PC-3 (cell line): ENCODE measurements at regions not wholly inside any gene's neighbourhood (a gene's known extent, or its start where the extent isn't known, plus 50 kb on each side); places are given as distances from the start of the nearest gene placed in this dataset.
"Not testable (repeated sequence)": the region's sequence is repeated elsewhere in the genome, so short reads cannot be mapped to it uniquely, and the experiment has no call there.

Source experiments
- ATAC-seq: fragments of 200-7000 bp; cut with Tn5 transposase; 2 replicates; pipeline ENCODE4 v1.9.1; 2020; ENCODE audit warnings: mild to moderate bottlenecking, moderate library complexity
- BruUV-seq: library from RNA; stranded (reverse); fragments of 400-500 nt; replicated peaks from 2 replicates; lab custom pipeline; 2021; lab: Mats Ljungman, UMichigan
- CTCF ChIA-PET: fragments of 300-600 bp; sonication (Branson Sonifier 250); formaldehyde crosslinking; loops from one replicate; lab custom pipeline; 2022; ENCODE audit warnings: antibody characterized with exemption; lab: Charles Lee
- POLR2A ChIA-PET: fragments of 300-600 bp; sonication (Branson Sonifier 250); formaldehyde crosslinking; loops from one replicate; lab custom pipeline; 2022; ENCODE audit warnings: antibody characterized with exemption; ENCODE audit not compliant: unreplicated experiment; lab: Charles Lee
- DNase-seq: peaks from one replicate; pipeline ENCODE4 v3.0.0-alpha.2; 2015
- H2AFZ ChIP-seq: fragments of 300-600 bp; sonication (generic); 2 replicates; pipeline ENCODE4 v1.6.0; 2016; ENCODE audit warnings: antibody characterized with exemption, low read length
- H3F3A ChIP-seq: fragments of 300-600 bp; sonication (generic); one replicate; pipeline ENCODE4 v1.6.0; 2017; ENCODE audit warnings: antibody characterized with exemption, low read length, control low read depth, mild to moderate bottlenecking; ENCODE audit not compliant: unreplicated experiment
- H3K27ac ChIP-seq: fragments of 300-600 bp; sonication (generic); 2 replicates; pipeline ENCODE4 v1.5.1; 2016; ENCODE audit warnings: mild to moderate bottlenecking, low read length
- H3K27me3 ChIP-seq: fragments of 300-600 bp; sonication (generic); 2 replicates; pipeline ENCODE4 v1.6.1; 2016; ENCODE audit warnings: low read length, mixed read lengths
- H3K36me3 ChIP-seq: fragments of 300-600 bp; sonication (generic); 2 replicates; pipeline ENCODE4 v1.6.1; 2016; ENCODE audit warnings: low read depth, mixed run types, low read length, mixed read lengths
- H3K4me1 ChIP-seq: fragments of 300-600 bp; sonication (generic); 2 replicates; pipeline ENCODE4 v1.5.1; 2016; ENCODE audit warnings: low read length; ENCODE audit not compliant: insufficient read depth
- H3K4me2 ChIP-seq: fragments of 300-600 bp; sonication (generic); 2 replicates; pipeline ENCODE4 v1.6.0; 2016; ENCODE audit warnings: low read length
- H3K4me3 ChIP-seq: fragments of 300-600 bp; sonication (generic); 2 replicates; pipeline ENCODE4 v1.5.1; 2016; ENCODE audit warnings: mild to moderate bottlenecking, low read length, mixed read lengths
- H3K79me2 ChIP-seq: fragments of 300-600 bp; sonication (generic); 2 replicates; pipeline ENCODE4 v1.6.1; 2017; ENCODE audit warnings: low read length, mixed read lengths
- H3K9ac ChIP-seq: fragments of 300-600 bp; sonication (generic); 2 replicates; pipeline ENCODE4 v1.6.0; 2016; ENCODE audit warnings: mild to moderate bottlenecking, low read length
- H3K9me2 ChIP-seq: fragments of 300-600 bp; sonication (generic); replicated peaks from 2 replicates; pipeline ENCODE4 v1.6.1; 2016; ENCODE audit warnings: mixed run types, low read length, mixed read lengths
- H3K9me3 ChIP-seq: fragments of 300-600 bp; sonication (generic); 2 replicates; pipeline ENCODE4 v1.6.1; 2016; ENCODE audit warnings: low read length, mixed read lengths
- H4K20me1 ChIP-seq: fragments of 300-600 bp; sonication (generic); 2 replicates; pipeline ENCODE4 v1.6.1; 2016; ENCODE audit warnings: low read length, mixed read lengths
- CTCF ChIP-seq: fragments of 300-600 bp; sonication (generic); conservative IDR thresholded peaks from 2 replicates; pipeline ENCODE4 v1.5.1; 2017; ENCODE audit warnings: antibody characterized with exemption, low read depth, mild to moderate bottlenecking, low read length
- EZH2 ChIP-seq: fragments of 300-600 bp; sonication (generic); IDR thresholded peaks from one replicate; pipeline ENCODE4 v1.6.1; 2017; ENCODE audit warnings: antibody characterized with exemption, mild to moderate bottlenecking, low read length; ENCODE audit not compliant: unreplicated experiment
- EZH2phosphoT487 ChIP-seq: fragments of 300-600 bp; sonication (generic); IDR thresholded peaks from 2 replicates; pipeline ENCODE4 v1.6.1; 2018; ENCODE audit warnings: mild to moderate bottlenecking, antibody characterized with exemption, low read length, borderline replicate concordance
- intact Hi-C: fragments of 100-400 bp; cut with micrococcal nuclease; formaldehyde crosslinking; loops from 2 replicates; pipeline ENCODE4 v1.9.0; 2023

DNA sequence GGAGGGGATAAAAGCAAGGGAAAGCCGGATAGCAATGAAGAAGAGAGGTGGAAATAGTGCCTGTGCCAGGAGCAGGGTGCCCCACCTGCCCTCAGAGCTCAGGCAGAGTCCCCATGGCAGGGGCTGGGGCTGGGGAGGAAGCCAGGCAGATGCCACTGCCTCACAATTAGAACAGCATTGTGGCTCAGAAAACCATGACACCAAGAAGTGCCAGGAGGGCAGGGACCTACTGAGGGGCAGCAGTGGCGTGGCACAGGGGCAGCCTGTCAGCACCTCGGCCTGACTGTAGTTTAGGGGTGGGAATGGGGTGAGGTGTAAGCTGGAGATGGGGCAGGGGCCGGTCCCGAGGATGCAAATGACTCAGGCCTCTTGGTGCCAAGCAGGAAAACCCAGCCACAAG lies 532.1 kb upstream of the B3GAT1 start:
- H3K4me3 ChIP-seq = no peak overlapping the region
- peaks cover 5% of the 10 kb centered on the region; the same call in 1 of the 2 replicates for H3K27me3 ChIP-seq
- H4K20me1 ChIP-seq = no peaks in the 10 kb centered on the region
- H3K79me2 ChIP-seq = no peaks in the 10 kb centered on the region
- H3K4me1 ChIP-seq = peaks cover 6% of the 10 kb centered on the region; the same call in 1 of the 2 replicates
- H3K9ac ChIP-seq = no peak overlapping the region
- ChIA-PET CTCF (no interaction called here), POLR2A (no interaction called here)
- H3K9me3 ChIP-seq = 0 out of 2 replicates have a peak, but pooled peaks cover 8% of the 10 kb centered on the region
- no peaks in the 10 kb centered on the region for H3K9me2 ChIP-seq
- H3K4me2 ChIP-seq = no peak overlapping the region
- BruUV-seq = no TSS peak
- H2AFZ ChIP-seq = no peak overlapping the region
- H3K36me3 ChIP-seq = no peaks in the 10 kb centered on the region
- DNase-seq = no peak
- intact Hi-C loops = no loop called here
- TF ChIP-seq CTCF (no peak), EZH2 (no peak), EZH2phosphoT487 (no peak)
- no peak overlapping the region for H3K27ac ChIP-seq
- ATAC-seq = no peak
- H3F3A ChIP-seq = no peaks in the 10 kb centered on the region

DNA sequence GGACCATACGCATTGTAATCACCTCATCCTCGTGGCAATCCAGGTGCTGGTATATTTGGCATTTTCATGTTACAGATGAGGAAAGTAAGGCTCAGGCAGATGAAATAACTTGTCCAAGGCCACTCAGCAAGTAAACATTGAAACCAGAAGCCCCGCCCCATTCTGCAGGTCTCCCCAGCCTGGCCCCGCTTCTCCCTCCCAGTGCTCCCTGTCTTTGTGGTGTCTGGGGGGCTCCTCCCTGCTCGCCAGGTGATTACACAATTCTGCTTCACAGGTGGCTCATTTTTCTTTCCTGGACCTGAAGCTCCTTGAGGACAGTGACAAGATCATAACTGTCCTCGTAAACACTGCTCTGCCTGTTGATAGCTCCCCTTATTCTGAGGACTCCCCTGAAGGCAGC lies 531.5 kb upstream of the B3GAT1 start:
- no peak for ATAC-seq
- Histone ChIP-seq H3K4me2 (no peak overlapping the region), H3K4me1 (0 out of 2 replicates have a peak, but pooled peaks cover under 1% of the 10 kb centered on the region), H3K9me2 (no peaks in the 10 kb centered on the region), H4K20me1 (no peaks in the 10 kb centered on the region), H3K9me3 (0 out of 2 replicates have a peak, but pooled peaks cover 8% of the 10 kb centered on the region), H3K27ac (no peak overlapping the region), H3K79me2 (no peaks in the 10 kb centered on the region), H2AFZ (no peak overlapping the region), H3K27me3 (peaks cover 5% of the 10 kb centered on the region; the same call in 1 of the 2 replicates), H3F3A (no peaks in the 10 kb centered on the region), H3K9ac (no peak overlapping the region), H3K36me3 (no peaks in the 10 kb centered on the region), H3K4me3 (no peak overlapping the region)
- no peak for TF ChIP-seq EZH2phosphoT487
- TF ChIP-seq EZH2 = no peak
- ChIA-PET CTCF (no interaction called here), POLR2A (no interaction called here)
- no peak for DNase-seq
- intact Hi-C loops = no loop called here
- no TSS peak for BruUV-seq

GRCh38 chr11:134942681-134943080 lies 530.6 kb upstream of the B3GAT1 start:
- H2AFZ ChIP-seq = no peak overlapping the region
- no peaks in the 10 kb centered on the region for H3K4me1 ChIP-seq
- no peak overlapping the region for H3K9ac ChIP-seq
- no peaks in the 10 kb centered on the region for H3K79me2 ChIP-seq
- H3F3A ChIP-seq = no peaks in the 10 kb centered on the region
- intact Hi-C loops = no loop called here
- H3K27me3 ChIP-seq = peaks cover 5% of the 10 kb centered on the region; the same call in 1 of the 2 replicates
- H4K20me1 ChIP-seq = no peaks in the 10 kb centered on the region
- no peak overlapping the region for H3K4me3 ChIP-seq
- no peak overlapping the region for H3K27ac ChIP-seq
- no peaks in the 10 kb centered on the region for H3K9me2 ChIP-seq
- no peak for TF ChIP-seq CTCF
- no peak for TF ChIP-seq EZH2
- TF ChIP-seq EZH2phosphoT487 = no peak
- no TSS peak for BruUV-seq
- H3K36me3 ChIP-seq = no peaks in the 10 kb centered on the region
- H3K9me3 ChIP-seq = 0 out of 2 replicates have a peak, but pooled peaks cover 8% of the 10 kb centered on the region
- ChIA-PET CTCF (no interaction called here), POLR2A (no interaction called here)
- DNase-seq (no peak), ATAC-seq (no peak)
- no peak overlapping the region for H3K4me2 ChIP-seq

DNA sequence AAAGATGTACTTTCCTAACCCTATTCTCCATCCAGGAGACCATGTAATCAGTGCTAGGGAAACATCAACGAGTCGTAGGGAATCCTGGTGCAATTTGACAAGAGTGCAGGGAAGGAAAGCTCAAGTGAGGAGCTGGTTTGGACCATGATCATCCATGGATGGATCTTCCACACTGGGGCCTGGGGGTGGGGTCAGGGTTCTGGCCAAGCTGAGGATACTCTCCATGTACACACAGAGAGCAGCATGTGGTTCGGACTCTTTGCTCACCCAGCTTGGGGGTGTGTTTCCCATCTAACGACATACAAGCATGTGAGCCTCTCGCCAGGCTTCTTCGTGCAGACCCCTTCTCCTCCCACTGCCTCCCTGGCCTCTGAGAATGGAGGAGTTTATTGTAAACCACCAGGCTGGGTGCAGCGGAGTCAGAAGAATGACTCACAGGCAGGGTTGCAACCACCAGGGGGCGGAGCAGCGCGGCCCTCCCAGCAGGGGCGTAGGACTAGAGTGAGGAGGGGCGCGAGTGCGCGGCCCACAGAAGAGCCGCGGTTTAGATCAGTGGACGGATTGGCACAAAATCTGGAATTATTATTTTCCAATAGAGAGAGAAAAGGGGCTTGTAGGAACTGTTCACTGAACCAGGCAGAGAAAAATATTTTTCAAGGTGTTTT lies 530.0 kb upstream of the B3GAT1 start:
- H4K20me1 ChIP-seq, H2AFZ ChIP-seq, H3K4me1 ChIP-seq, H3F3A ChIP-seq, H3K4me2 ChIP-seq, H3K79me2 ChIP-seq, H3K9me2 ChIP-seq, intact Hi-C loops, H3K36me3 ChIP-seq, H3K9me3 ChIP-seq, H3K27ac ChIP-seq, H3K4me3 ChIP-seq, CTCF ChIA-PET, DNase-seq, POLR2A ChIA-PET, BruUV-seq, ATAC-seq, H3K9ac ChIP-seq, H3K27me3 ChIP-seq: not testable (repeated sequence)
